Activated T-helper 2 cell treated with anti-CD3 and anti-CD28 coated beads, Interferon-gamma antibody, Interleukin-2, Interleukin-4, amounts not matched to agents 10 μg/mL and 5 μg/mL and 100 μg/mL, durations not matched to agents 14 hours and 24 hours and 36 hours (primary cell): ENCODE measurements at regions not wholly inside any gene's neighbourhood (a gene's known extent, or its start where the extent isn't known, plus 50 kb on each side); places are given as distances from the start of the nearest gene placed in this dataset.

ENCODE experiments used
- DNase-seq: peaks from one replicate; pipeline ENCODE4 v3.0.0; 2021; ENCODE audit warnings: low spot score
- H3K27ac Mint-ChIP-seq: one replicate; pipeline ENCODE4 v1.8.0; 2021; ENCODE audit warnings: mixed read lengths
- H3K27me3 Mint-ChIP-seq: one replicate; pipeline ENCODE4 v1.8.0; 2021; ENCODE audit warnings: low read depth, mixed read lengths
- H3K36me3 Mint-ChIP-seq: one replicate; pipeline ENCODE4 v1.8.0; 2021; ENCODE audit warnings: low read depth, mixed read lengths
- H3K4me1 Mint-ChIP-seq: one replicate; pipeline ENCODE4 v1.8.0; 2021; ENCODE audit warnings: low read depth, mixed read lengths
- H3K4me3 Mint-ChIP-seq: one replicate; pipeline ENCODE4 v1.8.0; 2021; ENCODE audit warnings: low read depth, mild to moderate bottlenecking, moderate library complexity, mixed read lengths
- H3K9me3 Mint-ChIP-seq: one replicate; pipeline ENCODE4 v1.8.0; 2021; ENCODE audit warnings: mixed read lengths
- intact Hi-C: fragments of 100-400 bp; cut with micrococcal nuclease; formaldehyde crosslinking; loops from one replicate; pipeline ENCODE4 v1.15.1; 2023

GRCh38 chr10:110365356-110366143 lies 60.8 kb upstream of the SMNDC1 start:
- Mint-ChIP-seq H3K36me3 (no peaks in the 10 kb centered on the region), H3K4me3 (no peak overlapping the region), H3K27me3 (no peaks in the 10 kb centered on the region), H3K27ac (peak overlapping the region; percentile 27), H3K4me1 (peaks cover 71% of the 10 kb centered on the region), H3K9me3 (no peaks in the 10 kb centered on the region)
- intact Hi-C loops, result loop anchor here (2.0 kb wide), 2 partner anchors 23 to 61 kb away; no protein-coding TSS in a partner anchor
- DNase-seq, result no peak

GRCh38 chr10:110366635-110367034 lies 61.9 kb upstream of the SMNDC1 start:
- Mint-ChIP-seq H3K36me3 (no peaks in the 10 kb centered on the region), H3K27ac (no peak overlapping the region), H3K4me1 (peaks cover 62% of the 10 kb centered on the region), H3K9me3 (no peaks in the 10 kb centered on the region), H3K27me3 (no peaks in the 10 kb centered on the region), H3K4me3 (no peak overlapping the region)
- no peak for DNase-seq
- intact Hi-C loops, result loop anchor here (2.0 kb wide), 1 partner anchor 22 kb away; no protein-coding TSS in a partner anchor

- intact Hi-C loops, result no loop called here
- H3K27ac Mint-ChIP-seq, result peak overlapping the region; percentile 58
- no peak for DNase-seq
- peaks cover 65% of the 10 kb centered on the region for H3K4me1 Mint-ChIP-seq
- H3K36me3 Mint-ChIP-seq, result no peaks in the 10 kb centered on the region
- H3K27me3 Mint-ChIP-seq, result no peaks in the 10 kb centered on the region
- no peaks in the 10 kb centered on the region for H3K9me3 Mint-ChIP-seq
- H3K4me3 Mint-ChIP-seq, result no peak overlapping the region
Observed at GRCh38 chr10:110368002-110368401, 63.3 kb upstream of the SMNDC1 start.

- Mint-ChIP-seq H3K4me1 (peaks cover 63% of the 10 kb centered on the region), H3K27me3 (no peaks in the 10 kb centered on the region), H3K9me3 (no peaks in the 10 kb centered on the region), H3K36me3 (no peaks in the 10 kb centered on the region), H3K4me3 (no peak overlapping the region), H3K27ac (peak overlapping the region; percentile 58)
- DNase-seq, result no peak
- intact Hi-C loops, result no loop called here
Observed at GRCh38 chr10:110368556-110368955, 63.8 kb upstream of the SMNDC1 start.

- peaks cover 58% of the 10 kb centered on the region for H3K4me1 Mint-ChIP-seq
- H3K27ac Mint-ChIP-seq, result no peak overlapping the region
- no peak for DNase-seq
- no peaks in the 10 kb centered on the region for H3K36me3 Mint-ChIP-seq
- intact Hi-C loops, result no loop called here
- no peaks in the 10 kb centered on the region for H3K27me3 Mint-ChIP-seq
- no peak overlapping the region for H3K4me3 Mint-ChIP-seq
- no peaks in the 10 kb centered on the region for H3K9me3 Mint-ChIP-seq
Observed at GRCh38 chr10:110370006-110370405, 65.3 kb upstream of the SMNDC1 start.

GRCh38 chr10:110372656-110373055 lies 67.9 kb upstream of the SMNDC1 start:
- Mint-ChIP-seq H3K9me3 (no peaks in the 10 kb centered on the region), H3K27me3 (no peaks in the 10 kb centered on the region), H3K4me1 (peaks cover 38% of the 10 kb centered on the region), H3K4me3 (no peak overlapping the region), H3K36me3 (no peaks in the 10 kb centered on the region), H3K27ac (no peak overlapping the region)
- intact Hi-C loops, result no loop called here
- DNase-seq, result no peak

GRCh38 chr10:110373059-110373458 lies 68.3 kb upstream of the SMNDC1 start:
- Mint-ChIP-seq H3K4me1 (peaks cover 35% of the 10 kb centered on the region), H3K9me3 (no peaks in the 10 kb centered on the region), H3K27ac (no peak overlapping the region), H3K36me3 (no peaks in the 10 kb centered on the region), H3K4me3 (no peak overlapping the region), H3K27me3 (peaks cover under 1% of the 10 kb centered on the region)
- DNase-seq, result no peak
- intact Hi-C loops, result no loop called here

- DNase-seq, result no peak
- intact Hi-C loops, result no loop called here
- H3K4me1 Mint-ChIP-seq, result peaks cover 28% of the 10 kb centered on the region
- H3K27me3 Mint-ChIP-seq, result peaks cover 2% of the 10 kb centered on the region
- H3K9me3 Mint-ChIP-seq, result no peaks in the 10 kb centered on the region
- H3K27ac Mint-ChIP-seq, result peak overlapping the region; percentile 57
- no peaks in the 10 kb centered on the region for H3K36me3 Mint-ChIP-seq
- H3K4me3 Mint-ChIP-seq, result no peak overlapping the region
Observed at GRCh38 chr10:110373857-110374654, 69.3 kb upstream of the SMNDC1 start.

- Mint-ChIP-seq H3K9me3 (no peaks in the 10 kb centered on the region), H3K27ac (no peak overlapping the region), H3K27me3 (peaks cover 2% of the 10 kb centered on the region), H3K4me1 (peaks cover 27% of the 10 kb centered on the region), H3K36me3 (no peaks in the 10 kb centered on the region), H3K4me3 (no peak overlapping the region)
- intact Hi-C loops, result no loop called here
- no peak for DNase-seq
Observed at GRCh38 chr10:110375121-110375520, 70.4 kb upstream of the SMNDC1 start.

GRCh38 chr10:110376021-110376766 lies 71.5 kb upstream of the SMNDC1 start:
- Mint-ChIP-seq H3K4me1 (peaks cover 31% of the 10 kb centered on the region), H3K9me3 (no peaks in the 10 kb centered on the region), H3K27me3 (peaks cover 2% of the 10 kb centered on the region), H3K27ac (peak overlapping the region; percentile 43), H3K4me3 (no peak overlapping the region), H3K36me3 (no peaks in the 10 kb centered on the region)
- no peak for DNase-seq
- intact Hi-C loops, result no loop called here

GRCh38 chr10:110376767-110377160 lies 72.0 kb upstream of the SMNDC1 start:
- Mint-ChIP-seq H3K27ac (no peak overlapping the region), H3K36me3 (no peaks in the 10 kb centered on the region), H3K9me3 (no peaks in the 10 kb centered on the region), H3K27me3 (peaks cover 2% of the 10 kb centered on the region), H3K4me3 (no peak overlapping the region), H3K4me1 (peaks cover 31% of the 10 kb centered on the region)
- DNase-seq, result no peak
- intact Hi-C loops, result no loop called here

- Mint-ChIP-seq H3K27ac (no peak overlapping the region), H3K9me3 (no peaks in the 10 kb centered on the region), H3K27me3 (peaks cover 2% of the 10 kb centered on the region), H3K4me1 (peaks cover 23% of the 10 kb centered on the region), H3K4me3 (no peak overlapping the region), H3K36me3 (no peaks in the 10 kb centered on the region)
- intact Hi-C loops, result no loop called here
- no peak for DNase-seq
Observed at GRCh38 chr10:110378006-110378405, 73.3 kb upstream of the SMNDC1 start.
